CD4-positive, alpha-beta T cell (primary cell): ENCODE measurements at regions not wholly inside any gene's neighbourhood (a gene's known extent, or its start where the extent isn't known, plus 50 kb on each side); places are given as distances from the start of the nearest gene placed in this dataset.

Experiments
- ATAC-seq: fragments of 200-7000 bp; cut with Tn5 transposase; one replicate; pipeline ENCODE4 v1.10.0; 2022; ENCODE audit warnings: mild to moderate bottlenecking; ENCODE audit not compliant: poor library complexity
- CTCF ChIA-PET: fragments of 350-600 bp; sonication (Branson Sonifier 250); formaldehyde crosslinking; loops from one replicate; lab custom pipeline; 2021; ENCODE audit warnings: antibody characterized with exemption, inconsistent platforms; lab: Charles Lee
- POLR2A ChIA-PET: fragments of 350-600 bp; sonication (Branson Sonifier 250); formaldehyde crosslinking; loops from one replicate; lab custom pipeline; 2021; ENCODE audit warnings: antibody characterized with exemption, inconsistent platforms; lab: Charles Lee
- DNase-seq, 14 experiments: peaks; one replicate each; pipeline ENCODE4 v3.0.0-alpha.2; 2013 to 2020; ENCODE audit warnings: mixed read lengths in 2 of 14
- H3K27ac ChIP-seq, 2 donors: one replicate each; pipeline versions ENCODE4 v1.5.1 to v1.7.0; 2013; ENCODE audit warnings: low read length in 2 of 2, low read depth in 1 of 2, mild to moderate bottlenecking in 1 of 2
- H3K27me3 ChIP-seq, 2 experiments: 1 replicate in 1 of 2; 2 replicates in 1 of 2; pipeline versions ENCODE4 v1.6.1 to v1.7.0; 2013; ENCODE audit warnings: low read length in 2 of 2, control low read depth in 1 of 2, mild to moderate bottlenecking in 1 of 2, moderate library complexity in 1 of 2; ENCODE audit not compliant: insufficient read depth in 2 of 2, control insufficient read depth in 1 of 2
- H3K36me3 ChIP-seq: one replicate; pipeline ENCODE4 v1.6.1; 2013; ENCODE audit warnings: low read length, control low read depth; ENCODE audit not compliant: insufficient read depth
- H3K4me1 ChIP-seq: one replicate; pipeline ENCODE4 v1.6.1; 2013; ENCODE audit warnings: low read length, control low read depth; ENCODE audit not compliant: insufficient read depth
- H3K4me3 ChIP-seq: one replicate; pipeline ENCODE4 v1.5.1; 2013; ENCODE audit warnings: mild to moderate bottlenecking, low read length, moderate library complexity
- H3K9me3 ChIP-seq, 2 experiments: 1 replicate in 1 of 2; 2 replicates in 1 of 2; pipeline versions ENCODE4 v1.6.1 to v1.7.0; 2013; ENCODE audit warnings: low read length in 2 of 2, mild to moderate bottlenecking in 2 of 2, control low read depth in 1 of 2, moderate library complexity in 1 of 2; ENCODE audit not compliant: control insufficient read depth in 1 of 2, insufficient read depth in 1 of 2
- H3K27ac Mint-ChIP-seq: one replicate; pipeline ENCODE4 v1.8.0; 2020; ENCODE audit warnings: mixed read lengths
- H3K27me3 Mint-ChIP-seq: one replicate; pipeline ENCODE4 v1.8.0; 2021; ENCODE audit warnings: mixed read lengths
- H3K36me3 Mint-ChIP-seq: one replicate; pipeline ENCODE4 v1.8.0; 2021; ENCODE audit warnings: low read depth, mixed read lengths
- H3K4me1 Mint-ChIP-seq: one replicate; pipeline ENCODE4 v1.8.0; 2021; ENCODE audit warnings: low read depth, mixed read lengths
- H3K4me3 Mint-ChIP-seq: one replicate; pipeline ENCODE4 v1.8.0; 2020; ENCODE audit warnings: mild to moderate bottlenecking, mixed read lengths
- H3K9me3 Mint-ChIP-seq: one replicate; pipeline ENCODE4 v1.8.0; 2020; ENCODE audit warnings: mixed read lengths
- CTCF ChIP-seq: fragments of 200-600 bp; IDR thresholded peaks from one replicate; pipeline ENCODE4 v1.8.0; 2022; ENCODE audit warnings: antibody characterized with exemption, mild to moderate bottlenecking
- intact Hi-C, 2 experiments: fragments of 100-400 bp; cut with DNase I in 1 of 2; cut with micrococcal nuclease in 1 of 2; formaldehyde crosslinking; loops; one replicate each; pipeline versions ENCODE4 v1.15.1 to v1.9.0; 2023 to 2025; cut with DNase I, micrococcal nuclease

DNA sequence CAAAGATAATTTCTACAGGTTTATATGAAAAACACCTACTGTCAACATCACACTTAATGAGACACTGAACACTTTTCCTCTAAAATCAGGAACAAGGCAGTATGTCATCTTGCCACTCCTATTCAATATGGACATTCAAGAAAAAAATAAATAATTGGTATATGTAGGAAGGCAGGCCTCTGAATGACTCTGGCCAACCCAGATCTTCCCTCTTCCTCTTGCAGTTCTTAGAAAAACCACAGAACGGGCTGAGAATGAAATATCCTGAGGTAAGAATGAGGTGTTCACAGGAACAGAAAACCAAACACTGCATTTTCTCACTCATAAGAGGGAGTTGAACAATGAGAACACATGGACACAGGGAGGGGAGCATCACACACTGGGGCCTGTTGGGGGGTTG, 1207.2 kb upstream of the CITED2 start:
- Histone ChIP-seq H3K9me3 (no peaks in the 10 kb centered on the region), H3K27me3 (no peaks in the 10 kb centered on the region), H3K36me3 (no peaks in the 10 kb centered on the region), H3K4me1 (no peaks in the 10 kb centered on the region), H3K27ac (no peak overlapping the region), H3K4me3 (no peak overlapping the region)
- intact Hi-C loops = no loop called here
- no peaks in the 10 kb centered on the region for H3K36me3 Mint-ChIP-seq
- DNase-seq (no peak), ATAC-seq (no peak)
- no peaks in the 10 kb centered on the region for H3K4me1 Mint-ChIP-seq
- ChIA-PET CTCF (no interaction called here), POLR2A (no interaction called here)
- H3K9me3 Mint-ChIP-seq = no peaks in the 10 kb centered on the region
- no peak overlapping the region for H3K4me3 Mint-ChIP-seq
- no peak for TF ChIP-seq CTCF
- H3K27me3 Mint-ChIP-seq = peaks cover 4% of the 10 kb centered on the region
- no peak overlapping the region for H3K27ac Mint-ChIP-seq

- intact Hi-C loops = no loop called here
- CTCF ChIA-PET = no interaction called here
These were observed 1205.5 kb upstream of the CITED2 start for GRCh38 chr6:140579918-140580317.

DNA sequence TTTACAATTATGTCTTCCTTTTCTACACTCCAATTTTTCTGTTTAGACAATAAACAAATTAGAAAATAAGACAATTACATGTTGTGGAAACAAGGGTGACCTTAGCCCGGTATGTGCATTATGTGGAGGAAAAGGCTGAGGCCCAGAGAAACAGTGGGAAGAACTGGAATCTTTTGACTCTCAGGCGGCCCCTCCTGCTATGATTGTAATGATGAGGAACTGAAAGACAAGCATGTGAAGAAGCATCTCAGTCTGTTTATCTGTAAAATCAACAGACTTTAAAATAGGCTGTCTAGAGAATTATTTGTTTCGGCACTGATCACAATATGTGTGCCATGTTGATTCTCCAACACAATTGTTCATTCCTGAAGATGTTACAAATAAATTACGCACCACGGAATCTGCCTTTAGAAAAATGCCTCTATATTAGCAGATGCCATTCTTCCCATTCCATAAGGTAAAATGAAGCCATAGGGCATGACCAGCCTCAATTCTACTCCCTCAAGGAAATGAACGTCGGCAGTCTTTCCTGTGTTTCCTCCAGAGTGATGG, 1201.6 kb upstream of the CITED2 start:
- POLR2A ChIA-PET = no interaction called here
- intact Hi-C loops = no loop called here

More at GRCh38 chr6:140579918-140580317, 1205.5 kb upstream of the CITED2 start:
- Histone ChIP-seq H3K27me3 (no peaks in the 10 kb centered on the region), H3K9me3 (no peaks in the 10 kb centered on the region), H3K36me3 (no peaks in the 10 kb centered on the region), H3K4me3 (no peak overlapping the region), H3K4me1 (no peaks in the 10 kb centered on the region), H3K27ac (no peak overlapping the region)
- TF ChIP-seq CTCF = no peak
- DNase-seq (no peak), ATAC-seq (no peak)
- H3K27me3 Mint-ChIP-seq = peaks cover 4% of the 10 kb centered on the region
- POLR2A ChIA-PET = no interaction called here
- H3K36me3 Mint-ChIP-seq = no peaks in the 10 kb centered on the region
- no peak overlapping the region for H3K27ac Mint-ChIP-seq
- no peak overlapping the region for H3K4me3 Mint-ChIP-seq
- no peaks in the 10 kb centered on the region for H3K4me1 Mint-ChIP-seq
- H3K9me3 Mint-ChIP-seq = no peaks in the 10 kb centered on the region

More for the DNA sequence above, 1201.6 kb upstream of the CITED2 start:
- no peak overlapping the region for H3K4me3 ChIP-seq
- H3K4me1 ChIP-seq = no peaks in the 10 kb centered on the region
- H3K9me3 Mint-ChIP-seq = no peaks in the 10 kb centered on the region
- H3K36me3 Mint-ChIP-seq = no peaks in the 10 kb centered on the region
- H3K4me1 Mint-ChIP-seq = no peaks in the 10 kb centered on the region
- H3K9me3 ChIP-seq = no peaks in the 10 kb centered on the region
- peaks cover 4% of the 10 kb centered on the region for H3K27me3 Mint-ChIP-seq
- no peak overlapping the region for H3K27ac ChIP-seq
- CTCF ChIA-PET = interaction anchor here (0.9 kb wide), 1 partner anchor 25 kb away, joined by 3 read pairs; no protein-coding TSS in a partner anchor
- H3K4me3 Mint-ChIP-seq = no peak overlapping the region
- no peak for ATAC-seq
- no peak for TF ChIP-seq CTCF
- no peak for DNase-seq
- no peaks in the 10 kb centered on the region for H3K27me3 ChIP-seq
- H3K27ac Mint-ChIP-seq = no peak overlapping the region
- no peaks in the 10 kb centered on the region for H3K36me3 ChIP-seq
